KMS-11 (cell line): ENCODE measurements at regions not wholly inside any gene's neighbourhood (a gene's known extent, or its start where the extent isn't known, plus 50 kb on each side); places are given as distances from the start of the nearest gene placed in this dataset.

Source experiments
- H2AFZ ChIP-seq: fragments of 200-600 bp; sonication (generic); 2 replicates; pipeline ENCODE4 v1.6.1; 2016; ENCODE audit warnings: antibody characterized with exemption, mixed run types, low read depth
- H3K27ac ChIP-seq: fragments of 200-600 bp; sonication (generic); 2 replicates; pipeline ENCODE4 v1.6.1; 2016; ENCODE audit warnings: mild to moderate bottlenecking, mixed run types
- H3K27me3 ChIP-seq: fragments of 200-600 bp; sonication (generic); 2 replicates; pipeline ENCODE4 v1.6.1; 2017; ENCODE audit warnings: mild to moderate bottlenecking, low read depth, mixed run types, moderate library complexity; ENCODE audit not compliant: insufficient read depth
- H3K36me3 ChIP-seq: fragments of 200-600 bp; sonication (generic); 2 replicates; pipeline ENCODE4 v1.6.1; 2017; ENCODE audit warnings: mild to moderate bottlenecking, mixed run types; ENCODE audit not compliant: insufficient read depth
- H3K4me1 ChIP-seq: fragments of 200-600 bp; sonication (generic); 2 replicates; pipeline ENCODE4 v1.6.1; 2016; ENCODE audit warnings: mild to moderate bottlenecking, low read depth, mixed run types; ENCODE audit not compliant: poor library complexity, severe bottlenecking
- H3K4me2 ChIP-seq: fragments of 200-600 bp; sonication (generic); 2 replicates; pipeline ENCODE4 v1.7.0; 2016; ENCODE audit warnings: mild to moderate bottlenecking, mixed run types
- H3K4me3 ChIP-seq: fragments of 200-600 bp; sonication (generic); IDR thresholded peaks from 2 replicates; pipeline ENCODE4 v1.6.1; 2017; ENCODE audit warnings: low read depth, low read length, mixed read lengths; ENCODE audit not compliant: insufficient read depth
- H3K79me2 ChIP-seq: fragments of 200-600 bp; sonication (generic); 2 replicates; pipeline ENCODE4 v1.6.1; 2016; ENCODE audit warnings: low read depth, mixed run types; ENCODE audit not compliant: insufficient read depth
- H3K9ac ChIP-seq: fragments of 200-600 bp; sonication (generic); 2 replicates; pipeline ENCODE4 v1.6.1; 2016; ENCODE audit warnings: mild to moderate bottlenecking, mixed run types
- H4K20me1 ChIP-seq: fragments of 200-600 bp; sonication (generic); 2 replicates; pipeline ENCODE4 v1.6.1; 2016; ENCODE audit warnings: mild to moderate bottlenecking, mixed run types; ENCODE audit not compliant: insufficient read depth
- TF ChIP-seq, protein P1 (sequence below): fragments of 200-600 bp; sonication (generic); conservative IDR thresholded peaks from 2 replicates; pipeline ENCODE4 v1.6.1; 2017; ENCODE audit warnings: low read depth, mild to moderate bottlenecking, antibody characterized with exemption, low read length, moderate library complexity, mixed read lengths

DNA sequence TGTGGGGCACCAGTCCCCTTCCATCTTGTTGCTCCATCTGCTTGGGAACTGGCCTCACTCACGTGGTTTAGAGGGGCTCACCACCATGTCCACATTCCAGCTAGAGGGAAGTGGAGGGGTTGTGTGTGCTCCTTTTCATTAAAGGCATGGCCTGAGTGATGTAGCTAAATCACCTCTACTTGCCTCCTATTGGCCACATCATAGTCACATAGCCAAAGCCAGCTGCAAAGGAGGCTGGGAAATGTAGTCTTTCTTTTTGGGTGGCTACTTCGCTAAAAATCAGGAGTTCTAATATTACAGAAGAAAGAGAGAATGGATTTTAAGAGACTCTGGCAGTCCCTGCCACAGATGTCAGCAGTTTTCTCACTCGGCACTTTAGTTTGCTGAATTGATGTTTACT lies 63.0 kb upstream of the ALX4 start:
- no peak overlapping the region for H3K27ac ChIP-seq
- no peaks in the 10 kb centered on the region for H3K36me3 ChIP-seq
- H3K27me3 ChIP-seq: no peaks in the 10 kb centered on the region
- no peaks in the 10 kb centered on the region for H3K4me1 ChIP-seq
- H3K4me2 ChIP-seq: no peak overlapping the region
- H3K79me2 ChIP-seq: no peaks in the 10 kb centered on the region
- H3K4me3 ChIP-seq: no peak overlapping the region
- no peak overlapping the region for H2AFZ ChIP-seq
- no peak overlapping the region for H3K9ac ChIP-seq
- no peaks in the 10 kb centered on the region for H4K20me1 ChIP-seq
- TF ChIP-seq, protein P1, sequence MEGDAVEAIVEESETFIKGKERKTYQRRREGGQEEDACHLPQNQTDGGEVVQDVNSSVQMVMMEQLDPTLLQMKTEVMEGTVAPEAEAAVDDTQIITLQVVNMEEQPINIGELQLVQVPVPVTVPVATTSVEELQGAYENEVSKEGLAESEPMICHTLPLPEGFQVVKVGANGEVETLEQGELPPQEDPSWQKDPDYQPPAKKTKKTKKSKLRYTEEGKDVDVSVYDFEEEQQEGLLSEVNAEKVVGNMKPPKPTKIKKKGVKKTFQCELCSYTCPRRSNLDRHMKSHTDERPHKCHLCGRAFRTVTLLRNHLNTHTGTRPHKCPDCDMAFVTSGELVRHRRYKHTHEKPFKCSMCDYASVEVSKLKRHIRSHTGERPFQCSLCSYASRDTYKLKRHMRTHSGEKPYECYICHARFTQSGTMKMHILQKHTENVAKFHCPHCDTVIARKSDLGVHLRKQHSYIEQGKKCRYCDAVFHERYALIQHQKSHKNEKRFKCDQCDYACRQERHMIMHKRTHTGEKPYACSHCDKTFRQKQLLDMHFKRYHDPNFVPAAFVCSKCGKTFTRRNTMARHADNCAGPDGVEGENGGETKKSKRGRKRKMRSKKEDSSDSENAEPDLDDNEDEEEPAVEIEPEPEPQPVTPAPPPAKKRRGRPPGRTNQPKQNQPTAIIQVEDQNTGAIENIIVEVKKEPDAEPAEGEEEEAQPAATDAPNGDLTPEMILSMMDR: no peak

DNA sequence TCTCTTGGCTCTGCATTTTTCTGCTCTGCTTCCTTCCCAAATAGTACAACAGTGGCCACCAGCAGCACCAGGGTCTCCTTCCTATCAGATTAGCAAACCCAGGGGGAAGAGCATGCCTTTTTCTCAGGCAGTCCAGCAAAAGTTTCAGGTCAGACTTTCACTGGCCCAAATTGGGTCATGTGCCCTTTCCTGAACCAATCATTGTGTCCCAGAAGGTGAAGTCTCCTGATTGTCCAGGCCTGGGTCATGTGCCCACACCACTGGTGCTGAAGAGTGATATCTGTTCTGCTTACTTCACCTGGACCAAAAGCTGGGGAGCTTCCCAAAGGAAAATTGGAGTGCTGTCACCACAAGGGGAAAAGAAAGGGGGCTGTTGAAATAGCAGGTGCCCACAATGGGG lies 64.1 kb upstream of the ALX4 start:
- Histone ChIP-seq H3K4me3 (no peak overlapping the region), H3K27ac (no peak overlapping the region), H2AFZ (no peak overlapping the region), H3K79me2 (no peaks in the 10 kb centered on the region), H3K9ac (no peak overlapping the region), H3K4me1 (no peaks in the 10 kb centered on the region), H3K4me2 (no peak overlapping the region), H4K20me1 (no peaks in the 10 kb centered on the region), H3K27me3 (no peaks in the 10 kb centered on the region), H3K36me3 (no peaks in the 10 kb centered on the region)
- TF ChIP-seq, protein P1: no peak

DNA sequence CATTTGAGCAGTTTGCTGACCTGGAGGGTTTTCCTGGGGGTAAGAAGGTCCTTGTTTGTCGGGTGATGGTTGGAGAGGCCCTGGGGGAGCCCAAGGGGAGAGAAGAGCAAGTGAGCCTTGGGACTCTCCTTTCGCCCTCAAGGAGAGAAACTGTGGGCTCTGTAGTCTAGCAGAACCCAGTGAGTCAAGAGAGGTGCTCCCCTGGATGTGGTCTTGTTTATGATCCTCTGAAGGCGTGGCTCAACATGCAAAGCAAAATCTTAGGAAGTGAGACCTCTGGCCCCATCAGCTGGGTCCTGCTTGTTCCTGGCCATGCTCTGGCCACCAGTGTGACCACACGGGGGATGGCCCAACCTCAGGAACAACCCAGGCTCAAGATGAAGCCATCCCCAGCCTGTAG lies 66.5 kb upstream of the ALX4 start:
- no peak overlapping the region for H3K4me2 ChIP-seq
- TF ChIP-seq, protein P1: no peak

DNA sequence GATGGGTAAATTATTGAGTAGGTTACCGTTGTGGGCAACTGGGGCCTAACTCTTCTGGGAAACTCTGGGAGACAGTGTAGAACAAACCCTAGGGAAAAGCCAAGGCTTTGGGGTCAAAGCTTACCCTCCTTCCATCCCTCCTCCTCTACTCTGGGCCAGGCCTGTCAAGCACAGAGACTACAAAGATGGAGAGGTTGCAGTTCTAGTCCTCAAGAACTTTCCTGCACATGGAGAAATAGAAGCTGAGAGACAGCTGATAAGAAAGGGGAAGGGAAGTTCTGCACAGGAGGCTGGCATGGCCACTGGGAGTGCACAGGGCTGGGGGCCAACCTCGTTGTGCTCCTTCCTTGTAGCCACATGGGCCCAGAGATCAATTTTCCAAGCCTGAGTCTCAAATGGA lies 67.2 kb upstream of the ALX4 start:
- H3K27me3 ChIP-seq: no peaks in the 10 kb centered on the region
- H3K27ac ChIP-seq: no peak overlapping the region
- H2AFZ ChIP-seq: no peak overlapping the region
- TF ChIP-seq, protein P1: no peak
- no peak overlapping the region for H3K9ac ChIP-seq
- no peaks in the 10 kb centered on the region for H3K4me1 ChIP-seq
- no peaks in the 10 kb centered on the region for H4K20me1 ChIP-seq
- no peaks in the 10 kb centered on the region for H3K79me2 ChIP-seq
- no peaks in the 10 kb centered on the region for H3K36me3 ChIP-seq
- no peak overlapping the region for H3K4me3 ChIP-seq
- H3K4me2 ChIP-seq: no peak overlapping the region

More for the DNA sequence above, 66.5 kb upstream of the ALX4 start:
- Histone ChIP-seq H3K9ac (no peak overlapping the region), H3K27ac (no peak overlapping the region), H3K36me3 (no peaks in the 10 kb centered on the region), H3K4me3 (no peak overlapping the region), H2AFZ (no peak overlapping the region), H4K20me1 (no peaks in the 10 kb centered on the region), H3K27me3 (no peaks in the 10 kb centered on the region), H3K79me2 (no peaks in the 10 kb centered on the region), H3K4me1 (no peaks in the 10 kb centered on the region)
